ENCODE measurements at regions not wholly inside any gene's neighbourhood (a gene's known extent, or its start where the extent isn't known, plus 50 kb on each side); places are given as distances from the start of the nearest gene placed in this dataset.
A peak's percentile ranks its signal among the peaks of the same experiment; 100 is the strongest.

GRCh38 chr18:8468191-8468590 is 141.0 kb upstream of the RAB12 start:
- no peaks in the 10 kb centered on the region for H3K27me3 Mint-ChIP-seq (ENCODE audit: low read depth)
- no peak for TF ChIP-seq CTCF (conservative IDR thresholded peaks at IDR 0.05)
- no peak overlapping the region for H3K4me3 Mint-ChIP-seq
- H3K36me3 Mint-ChIP-seq (ENCODE audit: low read depth) = no peaks in the 10 kb centered on the region
- H3K4me1 Mint-ChIP-seq = no peaks in the 10 kb centered on the region
- peaks cover 3% of the 10 kb centered on the region for H3K9me3 Mint-ChIP-seq
- no peak for DNase-seq (ENCODE audit: low read depth, low spot score)
- H3K27ac Mint-ChIP-seq (ENCODE audit: unreplicated experiment) = no peak overlapping the region

GRCh38 chr18:8468921-8469335 is 140.3 kb upstream of the RAB12 start:
- TF ChIP-seq CTCF (conservative IDR thresholded peaks at IDR 0.05) = no peak
- Mint-ChIP-seq H3K4me1 (no peaks in the 10 kb centered on the region), H3K4me3 (no peak overlapping the region), H3K9me3 (peaks cover 3% of the 10 kb centered on the region), H3K36me3 (ENCODE audit: low read depth) (no peaks in the 10 kb centered on the region), H3K27ac (ENCODE audit: unreplicated experiment) (peak overlapping the region; percentile 21), H3K27me3 (ENCODE audit: low read depth) (no peaks in the 10 kb centered on the region)
- DNase-seq (ENCODE audit: low read depth, low spot score) = no peak

GRCh38 chr18:8469544-8470130 is 139.6 kb upstream of the RAB12 start:
- Mint-ChIP-seq H3K27me3 (ENCODE audit: low read depth) (no peaks in the 10 kb centered on the region), H3K4me3 (no peak overlapping the region), H3K9me3 (peaks cover 3% of the 10 kb centered on the region), H3K4me1 (no peaks in the 10 kb centered on the region), H3K36me3 (ENCODE audit: low read depth) (no peaks in the 10 kb centered on the region), H3K27ac (ENCODE audit: unreplicated experiment) (no peak overlapping the region)
- no peak for DNase-seq (ENCODE audit: low read depth, low spot score)
- TF ChIP-seq CTCF (conservative IDR thresholded peaks at IDR 0.05) = no peak

GRCh38 chr18:8471372-8471771 is 137.9 kb upstream of the RAB12 start:
- Mint-ChIP-seq H3K36me3 (ENCODE audit: low read depth) (no peaks in the 10 kb centered on the region), H3K27ac (ENCODE audit: unreplicated experiment) (no peak overlapping the region), H3K27me3 (ENCODE audit: low read depth) (peaks cover 5% of the 10 kb centered on the region), H3K9me3 (no peaks in the 10 kb centered on the region), H3K4me1 (no peaks in the 10 kb centered on the region), H3K4me3 (no peak overlapping the region)
- TF ChIP-seq CTCF (conservative IDR thresholded peaks at IDR 0.05) = no peak
- DNase-seq (ENCODE audit: low read depth, low spot score) = no peak

DNA sequence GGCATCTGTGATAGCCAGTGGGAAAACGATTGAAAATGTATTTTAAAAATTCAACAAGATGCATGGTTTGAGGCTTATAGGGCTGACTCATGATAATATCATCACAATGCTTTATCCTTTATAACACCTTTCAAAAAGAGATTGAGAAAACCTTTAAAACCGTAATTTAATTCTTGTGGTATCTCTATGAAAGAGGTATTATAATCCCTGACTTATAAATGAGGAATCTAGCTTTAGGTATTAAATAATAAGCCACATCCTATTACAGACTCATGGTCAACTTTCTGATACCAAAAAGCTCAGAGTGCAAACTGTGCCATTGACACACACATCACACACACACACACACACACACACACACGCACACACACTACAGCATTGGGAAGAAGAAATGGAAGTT is 134.6 kb upstream of the RAB12 start:
- H3K4me3 Mint-ChIP-seq = no peak overlapping the region
- no peak for TF ChIP-seq CTCF (conservative IDR thresholded peaks at IDR 0.05)
- no peak for DNase-seq (ENCODE audit: low read depth, low spot score)
- no peaks in the 10 kb centered on the region for H3K36me3 Mint-ChIP-seq (ENCODE audit: low read depth)
- no peak overlapping the region for H3K27ac Mint-ChIP-seq (ENCODE audit: unreplicated experiment)
- H3K4me1 Mint-ChIP-seq = peaks cover 3% of the 10 kb centered on the region
- H3K9me3 Mint-ChIP-seq = no peaks in the 10 kb centered on the region
- peaks cover 12% of the 10 kb centered on the region for H3K27me3 Mint-ChIP-seq (ENCODE audit: low read depth)
